IMR-90 (cell line): ENCODE measurements at regions not wholly inside any gene's neighbourhood (a gene's known extent, or its start where the extent isn't known, plus 50 kb on each side); places are given as distances from the start of the nearest gene placed in this dataset.
A peak's percentile ranks its signal among the peaks of the same experiment; 100 is the strongest.

ENCODE experiments used
- ATAC-seq: fragments of 200-7000 bp; cut with Tn5 transposase; 2 replicates; pipeline ENCODE4 v1.9.1; 2020; ENCODE audit warnings: low read depth, mild to moderate bottlenecking, moderate library complexity
- BruUV-seq: library from RNA; stranded (reverse); fragments of 400-500 nt; replicated peaks from 2 replicates; lab custom pipeline; 2021; lab: Mats Ljungman, UMichigan
- CTCF ChIA-PET: fragments of 300-600 bp; formaldehyde crosslinking; extraction: SDS; loops from one replicate; lab custom pipeline; 2021; ENCODE audit warnings: antibody characterized with exemption; lab: Yijun Ruan, JAX
- POLR2A ChIA-PET: fragments of 300-600 bp; sonication (Branson Sonifier 250); formaldehyde crosslinking; loops from one replicate; lab custom pipeline; 2022; ENCODE audit warnings: antibody characterized with exemption; ENCODE audit not compliant: unreplicated experiment; lab: Charles Lee
- DNase-seq: peaks from one replicate; pipeline ENCODE4 v3.0.0; 2013
- H2AFZ ChIP-seq: replicated peaks from 2 replicates; pipeline ENCODE3; 2013; ENCODE audit warnings: low read length, mild to moderate bottlenecking; ENCODE audit not compliant: poor library complexity
- H2AK5ac ChIP-seq: 2 replicates; pipeline ENCODE4 v1.6.1; 2013; ENCODE audit warnings: low read depth, low read length, inconsistent platforms
- H2AK9ac ChIP-seq: replicated peaks from 2 replicates; pipeline ENCODE3; 2013; ENCODE audit warnings: mild to moderate bottlenecking, low read depth, low read length, moderate library complexity; ENCODE audit not compliant: poor library complexity
- H2BK120ac ChIP-seq: 2 replicates; pipeline ENCODE4 v1.6.1; 2013; ENCODE audit warnings: low read depth, low read length, inconsistent platforms
- H2BK15ac ChIP-seq: 3 replicates; pipeline ENCODE4 v1.6.1; 2013; ENCODE audit warnings: low read depth, low read length, inconsistent platforms
- H2BK20ac ChIP-seq: 2 replicates; pipeline ENCODE4 v1.6.1; 2013; ENCODE audit warnings: low read depth, mild to moderate bottlenecking, inconsistent platforms, low read length, moderate library complexity
- H2BK5ac ChIP-seq: 2 replicates; pipeline ENCODE4 v1.6.1; 2013; ENCODE audit warnings: mild to moderate bottlenecking, low read depth, low read length, inconsistent platforms; ENCODE audit not compliant: poor library complexity, severe bottlenecking
- H3K14ac ChIP-seq: replicated peaks from 2 replicates; pipeline ENCODE4 v1.6.1; 2013; ENCODE audit warnings: low read depth, low read length, inconsistent platforms
- H3K18ac ChIP-seq: 2 replicates; pipeline ENCODE4 v1.6.1; 2013; ENCODE audit warnings: low read depth, low read length, control low read depth
- H3K23ac ChIP-seq: 2 replicates; pipeline ENCODE4 v1.6.1; 2013; ENCODE audit warnings: low read depth, low read length, inconsistent platforms
- H3K27ac ChIP-seq: 2 replicates; pipeline ENCODE4 v1.5.1; 2013; ENCODE audit warnings: mild to moderate bottlenecking, control low read depth, low read length; ENCODE audit not compliant: insufficient read depth
- H3K27me3 ChIP-seq: 2 replicates; pipeline ENCODE4 v1.6.1; 2013; ENCODE audit warnings: low read length; ENCODE audit not compliant: control insufficient read depth, insufficient read depth
- H3K36me3 ChIP-seq: 2 replicates; pipeline ENCODE4 v1.6.1; 2013; ENCODE audit warnings: low read length, mixed read lengths; ENCODE audit not compliant: control insufficient read depth, insufficient read depth
- H3K4ac ChIP-seq: 2 replicates; pipeline ENCODE4 v1.6.1; 2013; ENCODE audit warnings: low read depth, low read length, inconsistent platforms
- H3K4me1 ChIP-seq: 2 replicates; pipeline ENCODE4 v1.6.1; 2013; ENCODE audit warnings: low read length, mixed read lengths; ENCODE audit not compliant: control insufficient read depth, insufficient read depth
- H3K4me2 ChIP-seq: 2 replicates; pipeline ENCODE4 v1.6.1; 2013; ENCODE audit warnings: low read depth, mild to moderate bottlenecking, control low read depth, low read length, moderate library complexity
- H3K4me3 ChIP-seq: 2 replicates; pipeline ENCODE4 v1.5.1; 2013; ENCODE audit warnings: low read depth, mild to moderate bottlenecking, control low read depth, low read length, moderate library complexity; ENCODE audit not compliant: insufficient read depth
- H3K56ac ChIP-seq: 2 replicates; pipeline ENCODE4 v1.6.1; 2013; ENCODE audit warnings: low read length, inconsistent platforms; ENCODE audit not compliant: insufficient read depth; ENCODE audit errors: extremely low read depth
- H3K79me1 ChIP-seq, 2 experiments: 2 replicates each; pipeline ENCODE4 v1.6.1; 2013; ENCODE audit warnings: low read length in 2 of 2, inconsistent platforms in 1 of 2, low read depth in 1 of 2
- H3K9ac ChIP-seq: 2 replicates; pipeline ENCODE4 v1.6.1; 2013; ENCODE audit warnings: low read depth, low read length, control low read depth
- H3K9me1 ChIP-seq: 2 replicates; pipeline ENCODE4 v1.6.1; 2013; ENCODE audit warnings: low read length, inconsistent platforms; ENCODE audit not compliant: insufficient read depth
- H3K9me3 ChIP-seq: 2 replicates; pipeline ENCODE4 v1.6.1; 2013; ENCODE audit warnings: low read length; ENCODE audit not compliant: control insufficient read depth, insufficient read depth
- H4K20me1 ChIP-seq: 2 replicates; pipeline ENCODE4 v1.6.1; 2013; ENCODE audit warnings: low read length, inconsistent platforms; ENCODE audit not compliant: insufficient read depth
- H4K5ac ChIP-seq: 2 replicates; pipeline ENCODE4 v1.6.1; 2013; ENCODE audit warnings: mild to moderate bottlenecking, low read depth, low read length, control low read depth
- H4K8ac ChIP-seq, 2 experiments: 2 replicates each; pipeline ENCODE4 v1.6.1; 2013; ENCODE audit warnings: low read depth in 2 of 2, low read length in 2 of 2, control low read depth in 1 of 2, inconsistent platforms in 1 of 2
- H4K91ac ChIP-seq: 2 replicates; pipeline ENCODE4 v1.6.1; 2013; ENCODE audit warnings: low read depth, low read length, inconsistent platforms; ENCODE audit not compliant: insufficient read depth
- BHLHE40 ChIP-seq: fragments of 150-350 bp; IDR thresholded peaks from 2 replicates; pipeline ENCODE4 v1.6.1; 2016; ENCODE audit warnings: mild to moderate bottlenecking, low read depth, low read length
- CEBPB ChIP-seq: IDR thresholded peaks from 2 replicates; pipeline ENCODE4 v1.6.1; 2012; ENCODE audit warnings: low read depth, low read length, improper control_type of control experiment
- CHD1 ChIP-seq: IDR thresholded peaks from 2 replicates; pipeline ENCODE4 v1.6.1; 2012; ENCODE audit warnings: low read depth, low read length, improper control_type of control experiment
- CTCF ChIP-seq: conservative IDR thresholded peaks from 2 replicates; pipeline ENCODE4 v1.5.1; 2012; ENCODE audit warnings: mild to moderate bottlenecking, low read depth, low read length, improper control_type of control experiment
- FOS ChIP-seq: fragments of 150-350 bp; IDR thresholded peaks from 2 replicates; pipeline ENCODE4 v1.6.1; 2016; ENCODE audit warnings: low read depth, low read length
- MAFK ChIP-seq: IDR thresholded peaks from 2 replicates; pipeline ENCODE4 v1.6.1; 2012; ENCODE audit warnings: low read depth, low read length, improper control_type of control experiment
- MAZ ChIP-seq: IDR thresholded peaks from 2 replicates; pipeline ENCODE4 v1.6.1; 2012; ENCODE audit warnings: low read depth, mild to moderate bottlenecking, low read length, improper control_type of control experiment, moderate library complexity, borderline replicate concordance
- NFE2L2 ChIP-seq: fragments of 150-350 bp; IDR thresholded peaks from 2 replicates; pipeline ENCODE4 v1.6.1; 2016; ENCODE audit warnings: low read depth, mild to moderate bottlenecking, low read length
- POLR2A ChIP-seq: IDR thresholded peaks from 2 replicates; pipeline ENCODE4 v1.6.1; 2012; ENCODE audit warnings: mild to moderate bottlenecking, low read depth, low read length
- RAD21 ChIP-seq: IDR thresholded peaks from 2 replicates; pipeline ENCODE4 v1.6.1; 2012; ENCODE audit warnings: low read length, improper control_type of control experiment
- RCOR1 ChIP-seq: IDR thresholded peaks from 2 replicates; pipeline ENCODE4 v1.6.1; 2012; ENCODE audit warnings: mild to moderate bottlenecking, low read length, improper control_type of control experiment; ENCODE audit not compliant: insufficient replicate concordance
- RFX5 ChIP-seq: IDR thresholded peaks from 2 replicates; pipeline ENCODE4 v1.8.0; 2012; ENCODE audit warnings: low read depth, mild to moderate bottlenecking, low read length, moderate library complexity
- SMC3 ChIP-seq: fragments of 150-350 bp; IDR thresholded peaks from 2 replicates; pipeline ENCODE4 v1.6.1; 2016; ENCODE audit warnings: low read depth, mild to moderate bottlenecking, antibody characterized with exemption, low read length, moderate library complexity
- USF2 ChIP-seq: fragments of 150-350 bp; IDR thresholded peaks from 2 replicates; pipeline ENCODE4 v1.6.1; 2017; ENCODE audit warnings: mild to moderate bottlenecking, antibody characterized with exemption, low read length, low read depth
- WGBS, 2 experiments: methylation state at CpG; one replicate each; pipeline versions ENCODE4 v1.1.5 to v1.1.7; 2013; ENCODE audit warnings: missing lambda C conversion rate in 2 of 2; ENCODE audit not compliant: insufficient read length in 1 of 2; ENCODE audit errors: extremely low coverage in 2 of 2; 5-methylcytosine and 5-hydroxymethylcytosine counted together
- dilution Hi-C: fragments of 300-500 bp; cut with HindIII; formaldehyde crosslinking; loops from one replicate; pipeline ENCODE4 v1.14.3; 2018; ENCODE audit warnings: low sequenced_read_pairs; ENCODE audit not compliant: unreplicated experiment
- in situ Hi-C: fragments of 300-500 bp; cut with MboI; formaldehyde crosslinking; loops from 3 replicates; pipeline ENCODE4 v1.14.3; 2019; ENCODE audit warnings: low sequenced_read_pairs, inconsistent platforms, mixed read lengths
- intact Hi-C: fragments of 100-400 bp; cut with micrococcal nuclease; formaldehyde crosslinking; loops from 2 replicates; pipeline ENCODE4 v1.10.0; 2022

GRCh38 chr4:108303488-108304177 lies 134.9 kb upstream of the LEF1 start:
- Histone ChIP-seq H3K27ac (no peak overlapping the region), H3K36me3 (no peaks in the 10 kb centered on the region), H3K18ac (no peak overlapping the region), H3K27me3 (no peaks in the 10 kb centered on the region; the same call in 1 of the 2 replicates), H3K9ac (no peak overlapping the region), H3K4me1 (no peaks in the 10 kb centered on the region), H3K4ac (no peak overlapping the region), H4K8ac (no peak overlapping the region), H2AK9ac (no peak overlapping the region), H2AK5ac (no peak overlapping the region), H2BK5ac (no peak overlapping the region), H4K91ac (no peak overlapping the region), H2BK15ac (no peak overlapping the region), H3K9me1 (no peaks in the 10 kb centered on the region), H4K20me1 (no peaks in the 10 kb centered on the region), H3K14ac (no peak overlapping the region), H3K56ac (no peak overlapping the region), H3K9me3 (no peaks in the 10 kb centered on the region), H3K23ac (no peak overlapping the region), H2AFZ (no peak overlapping the region), H2BK20ac (no peak overlapping the region), H4K5ac (no peak overlapping the region), H3K79me1 (no peaks in the 10 kb centered on the region), H3K4me2 (no peak overlapping the region), H3K4me3 (no peak overlapping the region), H2BK120ac (no peak overlapping the region)
- no peak; the same call in 1 of the 2 replicates for ATAC-seq
- in situ Hi-C loops: no loop called here
- ChIA-PET CTCF (interaction anchor here (0.9 kb wide), 1 partner anchor 65 kb away, joined by 3 read pairs; no protein-coding TSS in a partner anchor), POLR2A (no interaction called here)
- dilution Hi-C loops: no loop called here
- DNase-seq: peak; percentile 1
- no CpG with 5 or more reads among the region's 5 CpGs for WGBS, 2 experiments
- intact Hi-C loops: no loop called here
- TF ChIP-seq USF2 (no peak), SMC3 (no peak), RAD21 (no peak), CHD1 (no peak), CEBPB (no peak), CTCF (no peak), BHLHE40 (no peak), FOS (no peak), RFX5 (no peak), NFE2L2 (no peak), RCOR1 (no peak), MAFK (no peak), POLR2A (no peak), MAZ (no peak)
- no TSS peak for BruUV-seq
